ENCODE measurements at regions not wholly inside any gene's neighbourhood (a gene's known extent, or its start where the extent isn't known, plus 50 kb on each side); places are given as distances from the start of the nearest gene placed in this dataset.

DNA sequence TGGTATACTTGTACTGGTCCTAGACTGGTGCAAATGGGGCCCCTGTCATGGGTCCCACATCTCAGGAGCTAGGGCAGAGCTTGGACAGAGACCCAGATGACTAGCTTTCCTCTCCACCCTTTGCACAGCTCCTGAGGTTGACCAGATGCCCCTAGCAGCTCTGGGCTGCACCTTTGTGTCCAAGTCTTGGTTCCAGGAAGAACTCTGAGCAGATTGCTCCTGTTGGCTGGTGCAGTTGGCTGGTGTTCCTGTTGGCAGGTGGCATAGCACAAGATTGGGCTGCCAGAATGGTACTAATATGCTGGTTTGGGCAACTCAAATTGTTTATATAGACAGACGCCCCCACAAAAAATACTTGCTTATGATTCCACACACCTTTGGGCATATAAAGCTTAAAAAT lies 89.4 kb upstream of the EZR start:
- intact Hi-C loops (cut with DNase I; ENCODE audit: low total_unique reads), result no loop called here
- Histone ChIP-seq H3K9me3 (no peaks in the 10 kb centered on the region), H3K36me3 (ENCODE audit: low read depth, missing control alignments) (no peaks in the 10 kb centered on the region), H3K27me3 (no peaks in the 10 kb centered on the region), H3K4me1 (no peaks in the 10 kb centered on the region), H3K27ac (no peak overlapping the region), H3K4me3 (no peak overlapping the region)
- WGBS, 2 donors, result 89 to 100% methylated on average over 1 of the region's 1 CpG
- no peak for DNase-seq
- TF ChIP-seq POLR2A (IDR thresholded peaks at IDR 0.05), result no peak
- TF ChIP-seq CTCF (IDR thresholded peaks at IDR 0.05), result no peak

- intact Hi-C loops (cut with DNase I; ENCODE audit: low total_unique reads), result no loop called here
- Histone ChIP-seq H3K36me3 (ENCODE audit: low read depth, missing control alignments) (no peaks in the 10 kb centered on the region), H3K4me3 (no peak overlapping the region), H3K4me1 (no peaks in the 10 kb centered on the region), H3K27ac (no peak overlapping the region), H3K27me3 (no peaks in the 10 kb centered on the region), H3K9me3 (no peaks in the 10 kb centered on the region)
- 82 to 88% methylated on average over 10 of the region's 10 CpGs for WGBS, 2 donors
- TF ChIP-seq CTCF (IDR thresholded peaks at IDR 0.05) (no peak), POLR2A (IDR thresholded peaks at IDR 0.05) (no peak)
- no peak for DNase-seq
Measured at GRCh38 chr6:158907931-158908330, 88.8 kb upstream of the EZR start.

- Histone ChIP-seq H3K4me3 (no peak overlapping the region), H3K27ac (no peak overlapping the region), H3K36me3 (ENCODE audit: low read depth, missing control alignments) (no peaks in the 10 kb centered on the region), H3K27me3 (no peaks in the 10 kb centered on the region), H3K4me1 (no peaks in the 10 kb centered on the region), H3K9me3 (no peaks in the 10 kb centered on the region)
- DNase-seq, result no peak
- TF ChIP-seq POLR2A (IDR thresholded peaks at IDR 0.05) (no peak), CTCF (IDR thresholded peaks at IDR 0.05) (no peak)
- 91 to 97% methylated on average over 4 of the region's 4 CpGs for WGBS, 2 donors
- intact Hi-C loops (cut with DNase I; ENCODE audit: low total_unique reads), result no loop called here
Measured at GRCh38 chr6:158906926-158907325, 87.8 kb upstream of the EZR start.

- H3K9me3 ChIP-seq, result no peaks in the 10 kb centered on the region
- H3K27me3 ChIP-seq, result no peaks in the 10 kb centered on the region
- no peaks in the 10 kb centered on the region for H3K36me3 ChIP-seq (ENCODE audit: low read depth, missing control alignments)
- H3K4me1 ChIP-seq, result no peaks in the 10 kb centered on the region
- no peak for TF ChIP-seq POLR2A (IDR thresholded peaks at IDR 0.05)
- TF ChIP-seq CTCF (IDR thresholded peaks at IDR 0.05), result no peak
- H3K27ac ChIP-seq, result no peak overlapping the region
- DNase-seq, result no peak
- intact Hi-C loops (cut with DNase I; ENCODE audit: low total_unique reads), result no loop called here
- H3K4me3 ChIP-seq, result no peak overlapping the region
- 93% methylated on average over 2 of the region's 2 CpGs for WGBS, 2 donors
Measured at GRCh38 chr6:158905277-158905676, 86.1 kb upstream of the EZR start.

DNA sequence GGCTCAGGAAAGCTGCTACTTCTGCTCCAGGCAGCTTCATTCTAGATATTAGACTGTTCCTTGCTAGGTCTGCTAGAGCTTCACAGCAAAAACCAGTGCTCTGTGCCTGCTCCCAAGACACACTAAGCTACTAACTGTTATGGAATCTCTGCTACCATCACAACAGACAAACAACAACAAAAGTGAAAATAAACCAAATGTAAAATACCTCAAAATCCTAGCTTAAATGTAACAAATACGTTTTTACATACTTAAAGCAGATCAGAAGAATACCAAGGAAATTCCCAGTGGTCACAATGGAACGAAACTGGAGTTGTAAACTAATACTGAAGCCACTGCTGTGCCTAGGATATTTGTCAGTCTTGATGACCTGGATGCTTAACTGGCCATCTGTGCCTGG lies 84.6 kb upstream of the EZR start:
- Histone ChIP-seq H3K9me3 (no peaks in the 10 kb centered on the region), H3K27ac (no peak overlapping the region), H3K4me3 (no peak overlapping the region), H3K36me3 (ENCODE audit: low read depth, missing control alignments) (no peaks in the 10 kb centered on the region), H3K27me3 (no peaks in the 10 kb centered on the region), H3K4me1 (no peaks in the 10 kb centered on the region)
- intact Hi-C loops (cut with DNase I; ENCODE audit: low total_unique reads), result no loop called here
- no peak for DNase-seq
- TF ChIP-seq CTCF (IDR thresholded peaks at IDR 0.05) (no peak), POLR2A (IDR thresholded peaks at IDR 0.05) (no peak)
- 89 to 92% methylated on average over 2 of the region's 2 CpGs for WGBS, 2 donors
